CD14-positive monocyte (primary cell): ENCODE measurements at regions not wholly inside any gene's neighbourhood (a gene's known extent, or its start where the extent isn't known, plus 50 kb on each side); places are given as distances from the start of the nearest gene placed in this dataset.

Source experiments
- DNase-seq, 3 donors: peaks; one replicate each; pipeline ENCODE4 v3.0.0-alpha.2; 2011 to 2022
- H2AFZ ChIP-seq: 2 replicates; pipeline ENCODE4 v1.6.0; 2012; ENCODE audit warnings: mild to moderate bottlenecking, low read depth, low read length, inconsistent platforms; ENCODE audit not compliant: insufficient read depth, poor library complexity, severe bottlenecking
- H3K27ac ChIP-seq, 2 donors: 1 replicate in 1 of 2; 2 replicates in 1 of 2; pipeline ENCODE4 v1.5.1; 2012 to 2013; ENCODE audit warnings: low read length in 2 of 2, control low read depth in 1 of 2, inconsistent platforms in 1 of 2, low read depth in 1 of 2, mild to moderate bottlenecking in 1 of 2
- H3K27me3 ChIP-seq, 2 donors: one replicate each; pipeline versions ENCODE4 v1.6.0 to v1.6.1; 2011 to 2013; ENCODE audit warnings: low read length in 2 of 2; ENCODE audit not compliant: control insufficient read depth in 2 of 2, insufficient read depth in 2 of 2
- H3K36me3 ChIP-seq, 2 donors: replicated peaks in 1 of 2; 1 replicate in 1 of 2; 2 replicates in 1 of 2; pipeline versions ENCODE4 v1.5.1 to v1.6.1; 2012 to 2013; ENCODE audit warnings: low read length in 2 of 2, control low read depth in 1 of 2, inconsistent platforms in 1 of 2, mild to moderate bottlenecking in 1 of 2; ENCODE audit not compliant: insufficient read depth in 2 of 2, control insufficient read depth in 1 of 2
- H3K4me1 ChIP-seq, 2 donors: 1 replicate in 1 of 2; 2 replicates in 1 of 2; pipeline versions ENCODE4 v1.5.1 to v1.6.1; 2012 to 2013; ENCODE audit warnings: low read length in 2 of 2, control low read depth in 1 of 2, inconsistent platforms in 1 of 2, mild to moderate bottlenecking in 1 of 2, moderate library complexity in 1 of 2; ENCODE audit not compliant: insufficient read depth in 2 of 2, control insufficient read depth in 1 of 2
- H3K4me2 ChIP-seq: replicated peaks from 2 replicates; pipeline ENCODE3; 2012; ENCODE audit warnings: low read length, moderate library complexity, mild to moderate bottlenecking; ENCODE audit not compliant: poor library complexity, severe bottlenecking; ENCODE audit errors: extremely low read depth
- H3K4me3 ChIP-seq, 3 experiments: fragments of 200-600 bp in 1 of 3; sonication (generic) in 1 of 3; replicated peaks in 1 of 3; 1 replicate in 2 of 3; 2 replicates in 1 of 3; pipeline ENCODE4 v1.5.1; 2011 to 2013; ENCODE audit warnings: low read length in 3 of 3, mild to moderate bottlenecking in 3 of 3, control low read depth in 2 of 3, low read depth in 2 of 3, inconsistent platforms in 1 of 3, moderate library complexity in 1 of 3
- H3K79me2 ChIP-seq: 2 replicates; pipeline ENCODE4 v1.6.0; 2012; ENCODE audit warnings: mild to moderate bottlenecking, control low read depth, inconsistent platforms, low read length, moderate library complexity; ENCODE audit not compliant: insufficient read depth
- H3K9ac ChIP-seq: 2 replicates; pipeline ENCODE4 v1.6.0; 2017; ENCODE audit warnings: low read length, mild to moderate bottlenecking; ENCODE audit not compliant: insufficient read depth, poor library complexity, severe bottlenecking
- H3K9me3 ChIP-seq, 2 donors: replicated peaks in 1 of 2; 1 replicate in 1 of 2; 2 replicates in 1 of 2; pipeline versions ENCODE4 v1.5.1 to v1.6.1; 2012 to 2013; ENCODE audit warnings: low read length in 2 of 2, control low read depth in 1 of 2; ENCODE audit not compliant: control insufficient read depth in 1 of 2, insufficient read depth in 1 of 2
- H4K20me1 ChIP-seq: 2 replicates; pipeline ENCODE4 v1.6.0; 2012; ENCODE audit warnings: mild to moderate bottlenecking, low read length, control low read depth, moderate library complexity; ENCODE audit not compliant: insufficient read depth
- H3K27ac Mint-ChIP-seq, 7 donors: one replicate each; pipeline ENCODE4 v1.8.0; 2020; ENCODE audit warnings: mild to moderate bottlenecking in 7 of 7, mixed read lengths in 7 of 7, moderate library complexity in 6 of 7, inconsistent platforms in 2 of 7
- H3K27me3 Mint-ChIP-seq, 3 donors: one replicate each; pipeline ENCODE4 v1.8.0; 2021 to 2022; ENCODE audit warnings: low read depth in 3 of 3, mild to moderate bottlenecking in 3 of 3, mixed read lengths in 3 of 3, moderate library complexity in 3 of 3, inconsistent platforms in 1 of 3
- H3K36me3 Mint-ChIP-seq, 2 donors: one replicate each; pipeline ENCODE4 v1.8.0; 2020; ENCODE audit warnings: mixed read lengths in 2 of 2, inconsistent platforms in 1 of 2, mild to moderate bottlenecking in 1 of 2
- H3K4me1 Mint-ChIP-seq: one replicate; pipeline ENCODE4 v1.8.0; 2020; ENCODE audit warnings: mild to moderate bottlenecking, mixed read lengths
- H3K4me3 Mint-ChIP-seq, 2 donors: one replicate each; pipeline ENCODE4 v1.8.0; 2020; ENCODE audit warnings: mild to moderate bottlenecking in 2 of 2, mixed read lengths in 2 of 2, moderate library complexity in 1 of 2
- H3K9me3 Mint-ChIP-seq, 7 donors: one replicate each; pipeline ENCODE4 v1.8.0; 2020 to 2022; ENCODE audit warnings: mixed read lengths in 7 of 7, mild to moderate bottlenecking in 6 of 7, moderate library complexity in 6 of 7, inconsistent platforms in 2 of 7
- CTCF ChIP-seq: fragments of 200-600 bp; IDR thresholded peaks from one replicate; pipeline ENCODE4 v1.8.0; 2022; ENCODE audit warnings: antibody characterized with exemption, mild to moderate bottlenecking
- WGBS: methylation state at CpG from one replicate; pipeline ENCODE4 v1.1.5; 2013; ENCODE audit warnings: missing lambda C conversion rate; ENCODE audit not compliant: insufficient coverage; 5-methylcytosine and 5-hydroxymethylcytosine counted together
- intact Hi-C, 2 donors: fragments of 100-400 bp; cut with micrococcal nuclease; formaldehyde crosslinking; loops; one replicate each; pipeline versions ENCODE4 v1.15.0 to v1.15.1; 2023

GRCh38 chr2:150134223-150134857 is 353.1 kb downstream of the RND3 start:
- H3K36me3 Mint-ChIP-seq: no peaks in the 10 kb centered on the region
- H3K9me3 Mint-ChIP-seq: peaks cover 0 to 11% (median 7%) of the 10 kb centered on the region in 7 donors
- H3K36me3 ChIP-seq: no peaks in the 10 kb centered on the region
- peaks cover 6 to 7% of the 10 kb centered on the region in 2 donors for H3K9me3 ChIP-seq
- no peak overlapping the region for H3K27ac Mint-ChIP-seq
- H3K4me1 ChIP-seq: no peaks in the 10 kb centered on the region
- no peak overlapping the region for H3K4me3 ChIP-seq
- H3K9ac ChIP-seq: no peak overlapping the region
- TF ChIP-seq CTCF: no peak
- H4K20me1 ChIP-seq: no peaks in the 10 kb centered on the region
- intact Hi-C loops: no loop called here
- no peak overlapping the region for H2AFZ ChIP-seq
- H3K27me3 Mint-ChIP-seq: peaks cover 0 to 1% (median 0%) of the 10 kb centered on the region in 3 donors
- H3K27ac ChIP-seq: no peak overlapping the region
- no peak overlapping the region for H3K4me3 Mint-ChIP-seq
- no peak for DNase-seq
- no peak overlapping the region for H3K4me2 ChIP-seq
- 67% methylated on average over 1 of the region's 6 CpGs for WGBS
- H3K27me3 ChIP-seq: no peaks in the 10 kb centered on the region
- H3K79me2 ChIP-seq: no peaks in the 10 kb centered on the region
- H3K4me1 Mint-ChIP-seq: no peaks in the 10 kb centered on the region

- no peak overlapping the region for H3K4me2 ChIP-seq
- Mint-ChIP-seq H3K36me3 (no peaks in the 10 kb centered on the region), H3K27ac (no peak overlapping the region), H3K4me3 (no peak overlapping the region), H3K9me3 (peaks cover 0 to 13% (median 7%) of the 10 kb centered on the region in 7 donors), H3K27me3 (no peaks in the 10 kb centered on the region), H3K4me1 (no peaks in the 10 kb centered on the region)
- H4K20me1 ChIP-seq: no peaks in the 10 kb centered on the region
- no peak for TF ChIP-seq CTCF
- DNase-seq: no peak
- peaks cover 5 to 6% of the 10 kb centered on the region in 2 donors for H3K9me3 ChIP-seq
- WGBS: 83% methylated on average over 1 of the region's 5 CpGs
- intact Hi-C loops: no loop called here
- no peak overlapping the region for H3K27ac ChIP-seq
- H3K4me1 ChIP-seq: no peaks in the 10 kb centered on the region
- H2AFZ ChIP-seq: no peak overlapping the region
- H3K9ac ChIP-seq: no peak overlapping the region
- no peak overlapping the region for H3K4me3 ChIP-seq
- no peaks in the 10 kb centered on the region for H3K27me3 ChIP-seq
- no peaks in the 10 kb centered on the region for H3K79me2 ChIP-seq
- no peaks in the 10 kb centered on the region for H3K36me3 ChIP-seq
Observed at GRCh38 chr2:150133623-150134022, 353.8 kb downstream of the RND3 start.
